Parathyroid adenoma (tissue), 2 donors: ENCODE measurements at regions not wholly inside any gene's neighbourhood (a gene's known extent, or its start where the extent isn't known, plus 50 kb on each side); places are given as distances from the start of the nearest gene placed in this dataset.

ENCODE experiments used
- H2AFZ ChIP-seq: fragments of 300-600 bp; sonication (generic); one replicate; pipeline ENCODE4 v1.7.0; 2017; ENCODE audit warnings: antibody characterized with exemption, mild to moderate bottlenecking
- H3K27ac ChIP-seq: fragments of 300-600 bp; sonication (generic); one replicate; pipeline ENCODE4 v1.7.0; 2017
- H3K27me3 ChIP-seq: fragments of 300-600 bp; sonication (generic); one replicate; pipeline ENCODE4 v1.7.0; 2017; ENCODE audit warnings: low read length; ENCODE audit not compliant: control insufficient read depth, insufficient read depth
- H3K36me3 ChIP-seq: fragments of 300-600 bp; sonication (generic); one replicate; pipeline ENCODE4 v1.7.0; 2017; ENCODE audit warnings: low read length; ENCODE audit not compliant: control insufficient read depth, insufficient read depth
- H3K4me1 ChIP-seq: fragments of 300-600 bp; sonication (generic); one replicate; pipeline ENCODE4 v1.7.0; 2017; ENCODE audit warnings: control low read depth
- H3K4me2 ChIP-seq: fragments of 300-600 bp; sonication (generic); one replicate; pipeline ENCODE4 v1.7.0; 2017; ENCODE audit warnings: low read length
- H3K4me3 ChIP-seq: fragments of 300-600 bp; sonication (generic); one replicate; pipeline ENCODE4 v1.7.0; 2017; ENCODE audit warnings: low read depth, low read length
- H3K79me2 ChIP-seq: fragments of 300-600 bp; sonication (generic); one replicate; pipeline ENCODE4 v1.7.0; 2017; ENCODE audit warnings: control low read depth
- H3K9ac ChIP-seq: fragments of 300-600 bp; sonication (generic); one replicate; pipeline ENCODE4 v1.7.0; 2017; ENCODE audit warnings: mild to moderate bottlenecking
- H3K9me3 ChIP-seq: fragments of 300-600 bp; sonication (generic); one replicate; pipeline ENCODE4 v1.7.0; 2017; ENCODE audit warnings: low read length; ENCODE audit not compliant: control insufficient read depth
- CTCF ChIP-seq: fragments of 300-600 bp; sonication (generic); IDR thresholded peaks from one replicate; pipeline ENCODE4 v1.7.0; 2017; ENCODE audit warnings: antibody characterized with exemption, mild to moderate bottlenecking
- donor health status: primary hyperparathyroidism.

- no peaks in the 10 kb centered on the region for H3K79me2 ChIP-seq
- no peak overlapping the region for H2AFZ ChIP-seq
- H3K4me3 ChIP-seq: no peak overlapping the region
- H3K4me1 ChIP-seq: no peaks in the 10 kb centered on the region
- no peak for TF ChIP-seq CTCF
- H3K27ac ChIP-seq: no peak overlapping the region
- no peak overlapping the region for H3K4me2 ChIP-seq
- H3K9ac ChIP-seq: no peak overlapping the region
- no peaks in the 10 kb centered on the region for H3K27me3 ChIP-seq
- H3K36me3 ChIP-seq: no peaks in the 10 kb centered on the region
- no peaks in the 10 kb centered on the region for H3K9me3 ChIP-seq
Measured at GRCh38 chr3:43817825-43818224, 127.1 kb downstream of the ABHD5 start.

- no peak for TF ChIP-seq CTCF
- no peaks in the 10 kb centered on the region for H3K9me3 ChIP-seq
Measured at GRCh38 chr3:43818229-43818628, 127.5 kb downstream of the ABHD5 start.

GRCh38 chr3:43838009-43838758 is 147.4 kb downstream of the ABHD5 start:
- H3K9me3 ChIP-seq: no peaks in the 10 kb centered on the region
- TF ChIP-seq CTCF: no peak
- H3K4me3 ChIP-seq: no peak overlapping the region
- H3K4me1 ChIP-seq: no peaks in the 10 kb centered on the region
- H3K4me2 ChIP-seq: no peak overlapping the region
- H3K36me3 ChIP-seq: no peaks in the 10 kb centered on the region
- H3K27ac ChIP-seq: no peak overlapping the region
- no peak overlapping the region for H3K9ac ChIP-seq
- no peaks in the 10 kb centered on the region for H3K79me2 ChIP-seq
- no peaks in the 10 kb centered on the region for H3K27me3 ChIP-seq
- H2AFZ ChIP-seq: no peak overlapping the region

More at GRCh38 chr3:43818229-43818628, 127.5 kb downstream of the ABHD5 start:
- Histone ChIP-seq H3K4me3 (no peak overlapping the region), H3K27ac (no peak overlapping the region), H2AFZ (no peak overlapping the region), H3K9ac (no peak overlapping the region), H3K79me2 (no peaks in the 10 kb centered on the region), H3K4me1 (no peaks in the 10 kb centered on the region), H3K4me2 (no peak overlapping the region), H3K27me3 (no peaks in the 10 kb centered on the region), H3K36me3 (no peaks in the 10 kb centered on the region)

GRCh38 chr3:43838877-43839276 is 148.1 kb downstream of the ABHD5 start:
- no peaks in the 10 kb centered on the region for H3K9me3 ChIP-seq
- H3K4me1 ChIP-seq: no peaks in the 10 kb centered on the region
- no peak overlapping the region for H3K4me3 ChIP-seq
- H3K36me3 ChIP-seq: no peaks in the 10 kb centered on the region
- TF ChIP-seq CTCF: no peak
- no peak overlapping the region for H2AFZ ChIP-seq
- H3K27me3 ChIP-seq: no peaks in the 10 kb centered on the region
- no peaks in the 10 kb centered on the region for H3K79me2 ChIP-seq
- H3K4me2 ChIP-seq: no peak overlapping the region
- H3K27ac ChIP-seq: no peak overlapping the region
- no peak overlapping the region for H3K9ac ChIP-seq

GRCh38 chr3:43843386-43843785 is 152.6 kb downstream of the ABHD5 start:
- TF ChIP-seq CTCF: no peak
- Histone ChIP-seq H3K4me2 (no peak overlapping the region), H3K36me3 (no peaks in the 10 kb centered on the region), H3K4me3 (no peak overlapping the region), H3K4me1 (no peaks in the 10 kb centered on the region), H3K9me3 (no peaks in the 10 kb centered on the region), H3K27me3 (no peaks in the 10 kb centered on the region), H2AFZ (no peak overlapping the region), H3K27ac (no peak overlapping the region), H3K79me2 (no peaks in the 10 kb centered on the region), H3K9ac (no peak overlapping the region)
